ENCODE measurements at regions not wholly inside any gene's neighbourhood (a gene's known extent, or its start where the extent isn't known, plus 50 kb on each side); places are given as distances from the start of the nearest gene placed in this dataset.

- Histone ChIP-seq H3K9me3 (no peaks in the 10 kb centered on the region), H3K27ac (no peak overlapping the region), H3K36me3 (no peaks in the 10 kb centered on the region), H3K4me3 (no peak overlapping the region), H3K4me1 (peaks cover 6 to 9% of the 10 kb centered on the region in 2 donors), H3K27me3 (no peaks in the 10 kb centered on the region)
- in situ Hi-C loops (cut with MboI; ENCODE audit: low sequenced_read_pairs in 4 of 4) (no loop called here), intact Hi-C loops (cut with DNase I; ENCODE audit: low total_unique reads) (no loop called here)
- TF ChIP-seq POLR2A (IDR thresholded peaks at IDR 0.05) (no peak), CTCF (IDR thresholded peaks at IDR 0.05 in 4 of 5, conservative IDR thresholded peaks at IDR 0.05 in 1 of 5) (no peak)
- ATAC-seq (no peak), DNase-seq (no peak)
Measured at GRCh38 chr3:16789344-16790120, 95.2 kb upstream of the PLCL2 start.

- peaks cover 6 to 14% of the 10 kb centered on the region in 2 donors for H3K4me1 ChIP-seq
- no peak for DNase-seq
- H3K27me3 ChIP-seq, result no peaks in the 10 kb centered on the region
- in situ Hi-C loops (cut with MboI; ENCODE audit: low sequenced_read_pairs in 4 of 4) (no loop called here), intact Hi-C loops (cut with DNase I; ENCODE audit: low total_unique reads) (no loop called here)
- H3K27ac ChIP-seq, result no peak overlapping the region
- H3K36me3 ChIP-seq, result no peaks in the 10 kb centered on the region
- H3K4me3 ChIP-seq, result no peak overlapping the region
- no peak for ATAC-seq
- TF ChIP-seq POLR2A (IDR thresholded peaks at IDR 0.05), result no peak
- TF ChIP-seq CTCF (IDR thresholded peaks at IDR 0.05 in 4 of 5, conservative IDR thresholded peaks at IDR 0.05 in 1 of 5), result no peak
- no peaks in the 10 kb centered on the region for H3K9me3 ChIP-seq
Measured at GRCh38 chr3:16790432-16791400, 94.0 kb upstream of the PLCL2 start.

- no peak for ATAC-seq
- Histone ChIP-seq H3K9me3 (no peaks in the 10 kb centered on the region), H3K4me1 (peaks cover 19 to 25% of the 10 kb centered on the region in 2 donors), H3K27ac (no peak overlapping the region), H3K27me3 (no peaks in the 10 kb centered on the region), H3K4me3 (no peak overlapping the region), H3K36me3 (no peaks in the 10 kb centered on the region)
- in situ Hi-C loops (cut with MboI; ENCODE audit: low sequenced_read_pairs in 4 of 4), result no loop called here
- TF ChIP-seq CTCF (IDR thresholded peaks at IDR 0.05 in 4 of 5, conservative IDR thresholded peaks at IDR 0.05 in 1 of 5), result no peak
- TF ChIP-seq POLR2A (IDR thresholded peaks at IDR 0.05), result no peak
- intact Hi-C loops (cut with DNase I; ENCODE audit: low total_unique reads), result no loop called here
- no peak for DNase-seq
Measured at GRCh38 chr3:16793321-16793720, 91.4 kb upstream of the PLCL2 start.

- Histone ChIP-seq H3K4me1 (peaks cover 19 to 25% of the 10 kb centered on the region in 2 donors), H3K27ac (no peak overlapping the region), H3K9me3 (no peaks in the 10 kb centered on the region), H3K27me3 (no peaks in the 10 kb centered on the region), H3K36me3 (no peaks in the 10 kb centered on the region), H3K4me3 (no peak overlapping the region)
- ATAC-seq (no peak), DNase-seq (no peak)
- intact Hi-C loops (cut with DNase I; ENCODE audit: low total_unique reads) (no loop called here), in situ Hi-C loops (cut with MboI; ENCODE audit: low sequenced_read_pairs in 4 of 4) (no loop called here)
- TF ChIP-seq CTCF (IDR thresholded peaks at IDR 0.05 in 4 of 5, conservative IDR thresholded peaks at IDR 0.05 in 1 of 5), result no peak
- no peak for TF ChIP-seq POLR2A (IDR thresholded peaks at IDR 0.05)
Measured at GRCh38 chr3:16794257-16794656, 90.5 kb upstream of the PLCL2 start.
